ENCODE measurements at regions not wholly inside any gene's neighbourhood (a gene's known extent, or its start where the extent isn't known, plus 50 kb on each side); places are given as distances from the start of the nearest gene placed in this dataset.

DNA sequence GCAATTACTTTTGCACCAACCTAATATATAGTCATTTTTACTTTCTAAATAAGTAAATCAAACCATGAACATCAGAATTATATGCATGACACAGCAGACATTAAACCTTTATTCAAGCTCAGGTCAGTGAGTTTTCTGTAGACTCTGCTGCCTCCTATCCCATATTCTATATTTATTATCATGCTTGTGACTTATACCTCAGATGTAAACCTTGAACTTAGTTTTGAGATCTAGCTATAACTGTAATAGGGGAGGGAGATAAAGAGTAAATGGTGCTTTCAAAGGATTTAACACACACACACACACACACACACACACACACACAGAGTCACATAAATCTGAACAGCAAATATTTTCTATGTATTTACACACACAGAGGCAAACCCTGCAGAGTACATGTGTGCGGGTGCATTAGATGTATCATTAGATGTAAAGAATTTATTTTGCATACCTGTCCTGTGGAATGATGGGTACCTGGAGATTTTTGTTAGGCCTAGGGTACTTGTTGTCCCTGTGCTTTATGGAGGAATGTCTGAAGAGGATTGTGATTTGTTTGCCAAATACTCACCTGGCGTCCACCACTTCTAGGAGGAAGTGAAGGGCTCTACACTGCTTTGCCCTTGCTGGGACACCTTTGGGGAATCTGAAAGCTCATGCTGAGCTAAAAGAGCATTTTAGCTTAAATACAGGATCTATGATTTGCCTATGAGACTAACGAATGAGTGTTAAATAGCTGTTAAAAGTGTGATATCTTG, 521.9 kb downstream of the KLF5 start:
- TF ChIP-seq, protein P1, sequence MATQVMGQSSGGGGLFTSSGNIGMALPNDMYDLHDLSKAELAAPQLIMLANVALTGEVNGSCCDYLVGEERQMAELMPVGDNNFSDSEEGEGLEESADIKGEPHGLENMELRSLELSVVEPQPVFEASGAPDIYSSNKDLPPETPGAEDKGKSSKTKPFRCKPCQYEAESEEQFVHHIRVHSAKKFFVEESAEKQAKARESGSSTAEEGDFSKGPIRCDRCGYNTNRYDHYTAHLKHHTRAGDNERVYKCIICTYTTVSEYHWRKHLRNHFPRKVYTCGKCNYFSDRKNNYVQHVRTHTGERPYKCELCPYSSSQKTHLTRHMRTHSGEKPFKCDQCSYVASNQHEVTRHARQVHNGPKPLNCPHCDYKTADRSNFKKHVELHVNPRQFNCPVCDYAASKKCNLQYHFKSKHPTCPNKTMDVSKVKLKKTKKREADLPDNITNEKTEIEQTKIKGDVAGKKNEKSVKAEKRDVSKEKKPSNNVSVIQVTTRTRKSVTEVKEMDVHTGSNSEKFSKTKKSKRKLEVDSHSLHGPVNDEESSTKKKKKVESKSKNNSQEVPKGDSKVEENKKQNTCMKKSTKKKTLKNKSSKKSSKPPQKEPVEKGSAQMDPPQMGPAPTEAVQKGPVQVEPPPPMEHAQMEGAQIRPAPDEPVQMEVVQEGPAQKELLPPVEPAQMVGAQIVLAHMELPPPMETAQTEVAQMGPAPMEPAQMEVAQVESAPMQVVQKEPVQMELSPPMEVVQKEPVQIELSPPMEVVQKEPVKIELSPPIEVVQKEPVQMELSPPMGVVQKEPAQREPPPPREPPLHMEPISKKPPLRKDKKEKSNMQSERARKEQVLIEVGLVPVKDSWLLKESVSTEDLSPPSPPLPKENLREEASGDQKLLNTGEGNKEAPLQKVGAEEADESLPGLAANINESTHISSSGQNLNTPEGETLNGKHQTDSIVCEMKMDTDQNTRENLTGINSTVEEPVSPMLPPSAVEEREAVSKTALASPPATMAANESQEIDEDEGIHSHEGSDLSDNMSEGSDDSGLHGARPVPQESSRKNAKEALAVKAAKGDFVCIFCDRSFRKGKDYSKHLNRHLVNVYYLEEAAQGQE (IDR thresholded peaks at IDR 0.05; ENCODE audit: insufficient read depth in 1 of 2, low read depth in 2 of 2, low read length in 2 of 2), result no peak
- no peak for TF ChIP-seq POLR2AphosphoS5 (IDR thresholded peaks at IDR 0.05; ENCODE audit: low read depth, low read length)
- no peak for TF ChIP-seq SIN3A (IDR thresholded peaks at IDR 0.05; ENCODE audit: borderline replicate concordance, insufficient read depth, low read length)
- TF ChIP-seq TAF1 (IDR thresholded peaks at IDR 0.05; ENCODE audit: borderline replicate concordance, insufficient read depth, low read length), result no peak
- no peak for TF ChIP-seq FOXP2 (optimal IDR thresholded peaks at IDR 0.05; ENCODE audit: borderline replicate concordance, extremely low read depth, extremely low read length, insufficient read depth)

DNA sequence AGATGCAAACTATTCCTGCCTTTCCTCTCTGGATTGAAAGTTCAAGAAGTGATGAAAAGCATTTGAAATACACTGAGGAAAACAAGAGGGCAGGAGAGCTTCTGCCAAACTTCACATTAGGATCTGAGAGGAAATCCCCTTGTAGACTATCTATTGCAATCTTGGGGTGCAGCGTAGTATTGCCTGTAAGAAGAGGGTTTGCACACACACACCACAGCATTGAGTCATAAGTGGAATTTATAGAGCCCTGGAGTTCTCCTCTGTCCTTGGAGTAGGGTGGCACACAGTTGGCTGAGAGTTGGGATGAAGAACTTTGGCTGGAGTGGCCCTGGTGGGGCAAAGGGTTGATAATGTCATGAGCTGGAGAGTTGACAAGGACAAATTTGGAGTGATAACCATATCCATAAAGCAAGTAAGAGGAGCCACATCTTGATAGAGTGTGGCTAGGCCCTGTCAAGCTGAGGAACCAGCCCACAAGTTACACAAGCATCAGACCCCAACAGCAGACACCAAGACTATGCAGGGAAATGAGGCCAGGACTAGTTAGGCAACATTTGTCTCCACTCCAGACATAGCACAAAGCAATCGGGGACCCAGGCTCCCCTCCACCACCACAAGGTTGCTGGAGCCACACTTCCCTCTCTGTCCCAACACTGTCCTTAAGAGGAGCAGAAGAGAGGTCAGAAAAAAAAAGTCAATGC, 520.9 kb downstream of the KLF5 start:
- TF ChIP-seq POLR2AphosphoS5 (IDR thresholded peaks at IDR 0.05; ENCODE audit: low read depth, low read length), result no peak
- TF ChIP-seq SIN3A (IDR thresholded peaks at IDR 0.05; ENCODE audit: borderline replicate concordance, insufficient read depth, low read length), result no peak
- TF ChIP-seq FOXP2 (optimal IDR thresholded peaks at IDR 0.05; ENCODE audit: borderline replicate concordance, extremely low read depth, extremely low read length, insufficient read depth), result no peak
- TF ChIP-seq, protein P1 (IDR thresholded peaks at IDR 0.05; ENCODE audit: insufficient read depth in 1 of 2, low read depth in 2 of 2, low read length in 2 of 2), result no peak
- no peak for TF ChIP-seq TAF1 (IDR thresholded peaks at IDR 0.05; ENCODE audit: borderline replicate concordance, insufficient read depth, low read length)

DNA sequence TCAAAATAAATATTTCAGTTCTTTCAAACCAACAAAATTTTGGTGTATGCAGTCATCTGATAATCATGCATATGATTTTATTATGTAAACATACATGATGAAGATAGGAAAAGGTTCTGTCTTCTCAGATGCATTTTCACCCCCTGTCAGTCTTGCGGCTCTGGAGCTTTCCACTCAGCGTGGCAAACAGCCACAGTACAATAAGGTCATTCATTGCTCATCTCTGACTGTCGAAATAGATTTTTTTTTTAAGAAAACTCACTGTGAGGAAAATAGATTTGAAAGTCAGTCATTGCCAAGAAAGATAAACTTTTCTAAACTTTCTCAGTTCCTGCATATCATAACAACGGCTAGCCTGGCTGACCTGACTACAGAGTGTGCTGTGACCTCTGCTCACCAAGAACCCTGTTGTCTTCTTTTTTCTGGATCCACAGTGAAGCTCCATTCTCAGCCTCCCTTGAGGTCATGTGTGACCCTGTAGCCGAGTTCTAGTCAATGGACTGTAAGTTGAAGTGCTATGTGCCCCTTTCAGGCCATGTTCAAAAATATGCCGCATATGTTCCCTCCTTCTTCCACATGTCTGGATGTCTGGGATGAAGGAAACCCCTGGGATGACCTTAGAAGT, 519.6 kb downstream of the KLF5 start:
- TF ChIP-seq SIN3A (IDR thresholded peaks at IDR 0.05; ENCODE audit: borderline replicate concordance, insufficient read depth, low read length) (no peak), POLR2AphosphoS5 (IDR thresholded peaks at IDR 0.05; ENCODE audit: low read depth, low read length) (no peak), FOXP2 (optimal IDR thresholded peaks at IDR 0.05; ENCODE audit: borderline replicate concordance, extremely low read depth, extremely low read length, insufficient read depth) (no peak), TAF1 (IDR thresholded peaks at IDR 0.05; ENCODE audit: borderline replicate concordance, insufficient read depth, low read length) (no peak)
- TF ChIP-seq, protein P1 (IDR thresholded peaks at IDR 0.05; ENCODE audit: insufficient read depth in 1 of 2, low read depth in 2 of 2, low read length in 2 of 2), result no peak

DNA sequence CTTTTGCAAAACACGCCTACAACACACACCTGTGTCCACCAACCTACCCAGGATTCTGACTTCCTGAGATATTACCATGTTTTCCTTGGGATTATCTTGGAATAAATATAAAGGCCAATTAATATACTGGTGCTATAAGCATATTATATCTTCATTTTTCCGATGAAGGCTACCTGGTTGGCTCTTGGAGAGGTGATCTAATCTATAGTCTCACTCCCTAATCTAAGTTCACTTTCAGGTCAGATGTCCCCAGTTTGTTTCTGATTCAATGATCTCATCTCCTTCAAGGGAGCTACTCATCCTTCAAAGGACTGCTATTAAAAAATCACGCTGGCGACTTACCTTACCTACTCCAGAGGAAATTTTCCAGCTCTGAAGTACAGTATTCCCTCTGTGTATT, 517.5 kb downstream of the KLF5 start:
- TF ChIP-seq, protein P1 (IDR thresholded peaks at IDR 0.05; ENCODE audit: insufficient read depth in 1 of 2, low read depth in 2 of 2, low read length in 2 of 2), result no peak
- TF ChIP-seq SIN3A (IDR thresholded peaks at IDR 0.05; ENCODE audit: borderline replicate concordance, insufficient read depth, low read length) (no peak), TAF1 (IDR thresholded peaks at IDR 0.05; ENCODE audit: borderline replicate concordance, insufficient read depth, low read length) (no peak), FOXP2 (optimal IDR thresholded peaks at IDR 0.05; ENCODE audit: borderline replicate concordance, extremely low read depth, extremely low read length, insufficient read depth) (no peak), POLR2AphosphoS5 (IDR thresholded peaks at IDR 0.05; ENCODE audit: low read depth, low read length) (no peak)

Measured in PFSK-1 (cell line).